HUDEP-2 (cell line): ENCODE measurements at regions not wholly inside any gene's neighbourhood (a gene's known extent, or its start where the extent isn't known, plus 50 kb on each side); places are given as distances from the start of the nearest gene placed in this dataset.

Source experiments
- DNase-seq, 76 experiments: peaks; one replicate each; lab custom pipeline; 2025; ENCODE audit not compliant: unreplicated experiment in 76 of 76; lab: John Stamatoyannopoulos, UW

DNA sequence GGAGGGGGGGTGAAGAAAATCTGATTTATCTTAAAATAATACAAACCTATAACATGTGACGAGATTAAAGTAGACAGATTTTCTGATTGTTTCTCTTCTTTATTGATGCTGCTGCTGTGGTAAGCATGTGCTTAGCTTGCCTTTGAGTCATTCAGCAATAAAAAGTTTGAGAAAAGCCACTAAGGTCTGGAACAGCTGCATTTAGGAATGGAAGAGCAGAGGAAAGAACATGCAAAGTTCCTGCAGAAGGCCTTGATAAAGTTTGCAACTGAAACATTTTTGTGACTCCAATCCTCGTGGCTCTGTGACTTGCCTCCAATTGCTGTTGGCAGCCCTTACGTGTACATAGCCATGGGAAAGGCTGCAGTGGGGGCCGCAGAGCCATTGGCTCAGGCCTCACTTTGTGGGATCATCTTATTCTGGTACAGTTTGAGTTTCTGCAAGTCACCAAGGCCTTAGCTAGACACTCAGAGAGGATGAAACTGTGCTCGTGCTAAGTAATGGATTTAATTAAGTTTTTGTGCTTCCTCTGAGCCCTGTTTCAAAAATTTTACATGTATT lies 370.2 kb downstream of the AASDHPPT start:
- DNase-seq = no peak

GRCh38 chr11:106449763-106450162 lies 372.3 kb downstream of the AASDHPPT start:
- no peak for DNase-seq

- no peak for DNase-seq
Measured at GRCh38 chr11:106451228-106451922, 373.9 kb downstream of the AASDHPPT start.

GRCh38 chr11:106456647-106457046 lies 379.2 kb downstream of the AASDHPPT start:
- DNase-seq = no peak

- no peak for DNase-seq
Measured at GRCh38 chr11:106457727-106458126, 380.3 kb downstream of the AASDHPPT start.

GRCh38 chr11:106459135-106459534 lies 381.7 kb downstream of the AASDHPPT start:
- DNase-seq = no peak

DNA sequence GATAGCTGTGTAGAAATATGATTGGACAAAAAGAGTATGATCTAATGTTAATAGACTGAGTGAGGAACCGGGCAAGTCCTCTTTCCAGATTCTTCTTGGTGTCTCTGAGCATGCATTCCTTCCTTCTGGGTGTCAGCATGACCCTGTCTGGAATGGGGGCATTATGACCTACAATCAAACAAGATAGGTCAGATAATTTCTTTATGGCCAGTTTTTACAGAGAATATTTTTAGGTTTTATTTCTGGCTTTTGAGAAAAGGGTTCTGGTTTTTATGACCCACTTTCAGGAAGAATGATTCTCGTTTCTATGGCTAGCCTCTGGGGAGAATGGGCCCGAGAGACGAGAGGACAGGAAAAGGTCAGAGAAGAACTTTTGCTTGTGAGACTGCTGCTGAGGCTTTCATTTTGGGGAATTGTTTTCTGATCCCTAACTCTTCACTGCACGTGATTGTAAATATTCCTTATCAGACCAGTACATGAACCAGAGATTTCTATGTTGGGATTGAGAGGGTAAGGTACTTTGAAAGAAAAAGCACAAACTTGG lies 383.8 kb downstream of the AASDHPPT start:
- no peak for DNase-seq

- no peak for DNase-seq
Measured at GRCh38 chr11:106461839-106462545, 384.5 kb downstream of the AASDHPPT start.

- DNase-seq = no peak
Measured at GRCh38 chr11:106463154-106463553, 385.7 kb downstream of the AASDHPPT start.

DNA sequence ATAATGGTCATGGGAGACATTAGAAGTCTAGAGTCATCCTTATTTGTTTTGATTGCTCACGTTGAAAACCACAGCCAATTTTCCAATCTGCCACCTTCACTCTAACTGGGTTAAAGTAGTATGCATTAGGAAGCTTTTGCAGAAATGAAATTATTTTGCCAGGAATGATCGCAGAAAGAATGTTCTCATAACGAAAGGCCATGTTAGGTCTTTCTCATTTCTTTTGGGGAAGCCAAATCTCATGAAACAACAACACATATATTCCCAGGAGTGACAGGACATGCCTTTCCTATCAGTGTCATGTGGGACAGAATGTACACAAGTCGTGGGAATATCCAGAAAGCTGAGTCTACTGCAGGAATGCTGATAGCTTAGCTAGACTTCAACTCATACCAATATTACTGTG lies 386.3 kb downstream of the AASDHPPT start:
- DNase-seq = no peak

- no peak for DNase-seq
Measured at GRCh38 chr11:106464728-106465127, 387.3 kb downstream of the AASDHPPT start.

DNA sequence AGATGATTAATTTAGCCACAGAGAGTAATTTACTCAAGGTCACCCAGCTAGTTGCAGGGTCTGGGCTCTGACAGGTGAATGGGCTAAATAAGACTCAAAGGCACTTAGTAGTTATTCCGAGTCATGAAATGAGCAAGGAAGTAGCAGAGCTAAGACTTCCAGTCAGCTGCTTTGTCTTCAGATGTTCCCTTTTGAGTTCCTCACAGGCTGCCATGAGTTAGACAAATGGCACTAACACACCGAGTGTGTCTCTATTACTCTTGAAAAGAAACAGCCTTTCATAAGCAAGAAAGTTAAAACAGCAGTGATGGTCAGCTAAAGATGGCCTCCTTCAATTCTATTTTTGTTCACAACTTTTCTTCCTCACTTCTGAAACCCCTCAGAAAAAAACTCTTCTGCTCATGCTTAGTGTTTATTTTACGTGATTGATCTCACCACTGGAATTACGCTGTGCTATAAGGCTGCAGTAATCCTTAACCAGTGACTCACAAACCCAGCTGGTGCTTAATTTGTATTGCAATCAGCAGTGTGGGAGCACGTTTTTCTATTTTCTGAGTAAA lies 389.1 kb downstream of the AASDHPPT start:
- DNase-seq = no peak

- no peak for DNase-seq
Measured at GRCh38 chr11:106467501-106467900, 390.0 kb downstream of the AASDHPPT start.

DNA sequence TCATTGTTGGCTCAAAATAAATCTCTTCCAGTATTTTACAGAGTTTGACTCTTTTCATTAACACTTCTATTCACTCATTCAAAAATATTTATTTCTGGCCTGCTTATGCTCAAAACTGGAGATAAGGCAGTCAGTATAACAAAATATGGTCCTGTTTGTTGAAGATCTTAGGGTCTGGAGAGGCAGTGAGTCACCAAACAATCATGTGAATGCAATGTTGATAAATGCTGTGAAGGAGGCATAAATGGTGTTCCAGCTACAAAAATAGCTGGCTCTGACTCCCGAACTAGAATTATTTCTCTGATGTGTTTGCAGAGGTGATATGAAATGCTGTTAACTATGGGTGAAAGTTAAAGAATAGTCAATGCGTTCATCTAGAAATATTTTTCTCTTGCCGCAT lies 390.6 kb downstream of the AASDHPPT start:
- DNase-seq = no peak

GRCh38 chr11:106468531-106468930 lies 391.1 kb downstream of the AASDHPPT start:
- DNase-seq = no peak

GRCh38 chr11:106470230-106470629 lies 392.8 kb downstream of the AASDHPPT start:
- DNase-seq = no peak

DNA sequence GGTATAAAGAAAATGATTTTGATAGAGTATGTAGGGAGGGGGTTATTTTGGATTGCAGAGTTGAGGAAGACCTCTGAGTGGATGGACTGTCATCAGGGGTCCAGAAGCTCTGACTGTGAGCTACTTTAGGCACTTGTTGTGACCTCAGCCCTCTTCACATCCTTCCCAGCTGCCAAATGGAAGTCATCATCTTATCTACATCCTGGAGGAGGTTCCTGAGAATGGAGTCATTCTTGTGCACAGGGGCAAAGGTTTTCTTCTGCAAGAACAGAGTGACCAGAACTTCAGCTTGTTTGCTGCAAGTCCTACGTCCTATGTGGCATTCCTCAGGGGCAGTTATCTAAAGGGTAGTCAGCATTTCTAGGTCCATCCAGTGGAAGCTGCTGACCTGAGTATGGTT lies 393.8 kb downstream of the AASDHPPT start:
- no peak for DNase-seq

- DNase-seq = no peak
Measured at GRCh38 chr11:106473089-106473722, 395.7 kb downstream of the AASDHPPT start.

- DNase-seq = no peak
Measured at GRCh38 chr11:106474274-106474673, 396.8 kb downstream of the AASDHPPT start.

DNA sequence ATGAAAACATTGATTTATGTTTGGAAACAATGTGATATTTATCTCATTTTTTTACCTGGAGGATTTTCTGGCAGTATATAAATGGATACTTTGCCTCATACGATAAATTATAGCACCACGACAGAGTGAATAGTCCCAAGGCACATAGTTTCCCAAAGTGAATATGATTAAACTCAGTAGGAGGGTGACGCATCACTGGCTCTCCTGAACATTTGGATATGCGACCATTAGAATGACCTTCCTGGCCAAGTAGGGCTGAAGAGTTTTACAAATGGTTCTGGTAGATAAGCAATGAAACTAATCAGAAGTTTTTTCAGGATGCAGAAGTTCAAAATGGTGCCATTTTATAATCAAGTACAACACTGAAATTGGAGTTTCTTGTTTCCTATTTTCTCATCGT lies 397.7 kb downstream of the AASDHPPT start:
- no peak for DNase-seq

DNA sequence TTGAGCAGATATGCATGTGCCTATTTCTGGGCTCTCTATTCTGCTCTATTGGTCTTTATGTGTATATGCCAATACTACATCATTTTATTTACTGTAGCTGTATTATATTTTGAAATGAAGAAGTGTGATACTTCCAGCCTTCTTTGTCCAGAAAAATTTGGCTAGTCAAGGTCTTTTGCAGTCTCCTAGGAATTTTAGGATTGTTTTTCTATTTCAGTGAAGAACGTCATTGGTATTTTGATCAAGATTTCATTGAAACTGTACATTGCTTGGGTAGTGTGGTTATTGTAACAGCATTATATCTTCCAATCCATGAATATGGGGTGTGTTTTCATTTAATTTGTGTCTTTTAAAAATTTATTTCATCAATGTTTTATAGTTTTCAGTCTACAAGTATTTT lies 400.3 kb downstream of the AASDHPPT start:
- DNase-seq = no peak
